H1 (cell line): ENCODE measurements at regions not wholly inside any gene's neighbourhood (a gene's known extent, or its start where the extent isn't known, plus 50 kb on each side); places are given as distances from the start of the nearest gene placed in this dataset.

Source experiments
- CTCF ChIA-PET: fragments of 300-600 bp; sonication (Branson Sonifier 250); formaldehyde crosslinking; loops from one replicate; lab custom pipeline; 2021; ENCODE audit not compliant: partially characterized antibody; lab: Charles Lee
- POLR2A ChIA-PET: fragments of 300-600 bp; sonication (Branson Sonifier 250); formaldehyde crosslinking; loops from one replicate; lab custom pipeline; 2021; ENCODE audit warnings: inconsistent platforms; ENCODE audit not compliant: partially characterized antibody; lab: Charles Lee
- DNase-seq, 2 experiments: peaks; one replicate each; pipeline versions ENCODE4 v3.0.0 to v3.0.0-alpha.2; 2010 to 2022; ENCODE audit warnings: low spot score in 2 of 2, low read depth in 1 of 2, mixed read lengths in 1 of 2
- FAIRE-seq: peaks from 2 replicates; lab custom pipeline; 2011; peaks lifted over from hg19 to GRCh38; lab: Jason Lieb, UNC
- H2AFZ ChIP-seq: 2 replicates; pipeline ENCODE4 v1.8.1; 2012; ENCODE audit warnings: low read length, inconsistent platforms
- H2AK5ac ChIP-seq: 2 replicates; pipeline ENCODE4 v1.6.1; 2013; ENCODE audit warnings: low read depth, low read length
- H2BK120ac ChIP-seq: replicated peaks from 2 replicates; pipeline ENCODE3; 2013; ENCODE audit warnings: low read depth, low read length, inconsistent platforms
- H2BK12ac ChIP-seq: 2 replicates; pipeline ENCODE4 v1.6.1; 2013; ENCODE audit warnings: low read depth, low read length
- H2BK15ac ChIP-seq: 2 replicates; pipeline ENCODE4 v1.6.1; 2013; ENCODE audit warnings: low read length
- H2BK20ac ChIP-seq: 2 replicates; pipeline ENCODE4 v1.6.1; 2013; ENCODE audit warnings: low read length
- H2BK5ac ChIP-seq: 2 replicates; pipeline ENCODE4 v1.6.1; 2013; ENCODE audit warnings: low read depth, low read length
- H3K14ac ChIP-seq: 2 replicates; pipeline ENCODE4 v1.6.1; 2013; ENCODE audit warnings: inconsistent platforms; ENCODE audit not compliant: insufficient read length
- H3K18ac ChIP-seq: 2 replicates; pipeline ENCODE4 v1.6.1; 2013; ENCODE audit warnings: low read length; ENCODE audit errors: extremely low read depth
- H3K23ac ChIP-seq: 2 replicates; pipeline ENCODE4 v1.6.1; 2013; ENCODE audit warnings: inconsistent platforms; ENCODE audit not compliant: insufficient read length
- H3K23me2 ChIP-seq: 2 replicates; pipeline ENCODE4 v1.6.1; 2013; ENCODE audit warnings: low read depth, low read length
- H3K27ac ChIP-seq: 2 replicates; pipeline ENCODE4 v1.6.1; 2011; ENCODE audit warnings: low read depth, low read length, inconsistent platforms
- H3K27me3 ChIP-seq, 4 experiments: replicated peaks in 1 of 4; 1 replicate in 1 of 4; 2 replicates in 3 of 4; pipeline versions ENCODE4 v1.6.1 to v1.8.1; 2011 to 2013; ENCODE audit warnings: low read length in 3 of 4, mild to moderate bottlenecking in 3 of 4, inconsistent platforms in 2 of 4, mixed read lengths in 2 of 4, moderate library complexity in 1 of 4; ENCODE audit not compliant: control insufficient read depth in 3 of 4, insufficient read depth in 3 of 4; ENCODE audit errors: extremely low read depth in 1 of 4
- H3K36me3 ChIP-seq, 4 experiments: 2 replicates each; pipeline versions ENCODE4 v1.6.1 to v1.8.1; 2011 to 2013; ENCODE audit warnings: mild to moderate bottlenecking in 4 of 4, low read length in 3 of 4, moderate library complexity in 2 of 4, control low read depth in 1 of 4, inconsistent platforms in 1 of 4; ENCODE audit not compliant: insufficient read depth in 4 of 4, control insufficient read depth in 2 of 4
- H3K4ac ChIP-seq: replicated peaks from 2 replicates; pipeline ENCODE3; 2013; ENCODE audit warnings: low read length, low read depth, mixed read lengths, inconsistent platforms; ENCODE audit not compliant: insufficient read length
- H3K4me1 ChIP-seq, 4 experiments: replicated peaks in 1 of 4; 1 replicate in 1 of 4; 2 replicates in 3 of 4; pipeline versions ENCODE4 v1.6.1 to v1.8.1; 2011 to 2013; ENCODE audit warnings: low read length in 3 of 4, inconsistent platforms in 2 of 4, mixed read lengths in 1 of 4; ENCODE audit not compliant: insufficient read depth in 4 of 4, control insufficient read depth in 3 of 4
- H3K4me2 ChIP-seq, 2 experiments: 2 replicates each; pipeline versions ENCODE4 v1.6.1 to v1.8.1; 2011 to 2013; ENCODE audit warnings: low read depth in 2 of 2, low read length in 2 of 2, control low read depth in 1 of 2, inconsistent platforms in 1 of 2, mild to moderate bottlenecking in 1 of 2; ENCODE audit not compliant: insufficient read depth in 1 of 2
- H3K4me3 ChIP-seq, 4 experiments: fragments of 200-600, 300-600 bp in 1 of 4; sonication (generic), shearing (Covaris generic), sonication (Bioruptor Twin) in 1 of 4; 2 replicates each; pipeline versions ENCODE4 v1.5.1 to v1.8.1; 2011 to 2016; ENCODE audit warnings: low read length in 4 of 4, low read depth in 3 of 4, control low read depth in 2 of 4, inconsistent platforms in 2 of 4, mild to moderate bottlenecking in 2 of 4, mixed read lengths in 1 of 4, moderate library complexity in 1 of 4; ENCODE audit not compliant: insufficient read depth in 2 of 4; ENCODE audit errors: extremely low read depth in 1 of 4
- H3K56ac ChIP-seq: replicated peaks from 2 replicates; pipeline ENCODE3; 2013; ENCODE audit warnings: low read depth, mild to moderate bottlenecking, mixed read lengths, low read length, inconsistent platforms; ENCODE audit not compliant: insufficient read length
- H3K79me1 ChIP-seq: 2 replicates; pipeline ENCODE4 v1.6.1; 2013; ENCODE audit warnings: low read depth, low read length, control low read depth
- H3K79me2 ChIP-seq, 2 experiments: 2 replicates each; pipeline versions ENCODE4 v1.6.1 to v1.8.1; 2012 to 2013; ENCODE audit warnings: low read length in 2 of 2, mild to moderate bottlenecking in 2 of 2, inconsistent platforms in 1 of 2; ENCODE audit not compliant: insufficient read depth in 2 of 2, control insufficient read depth in 1 of 2
- H3K9ac ChIP-seq, 4 experiments: replicated peaks in 1 of 4; 1 replicate in 1 of 4; 2 replicates in 3 of 4; pipeline versions ENCODE4 v1.6.1 to v1.8.1; 2011 to 2013; ENCODE audit warnings: low read depth in 3 of 4, low read length in 3 of 4, control low read depth in 2 of 4, mild to moderate bottlenecking in 2 of 4, moderate library complexity in 2 of 4, inconsistent platforms in 1 of 4; ENCODE audit errors: extremely low read depth in 1 of 4
- H3K9me3 ChIP-seq, 2 experiments: 2 replicates each; pipeline versions ENCODE4 v1.6.1 to v1.8.1; 2012 to 2013; ENCODE audit warnings: mild to moderate bottlenecking in 2 of 2, moderate library complexity in 2 of 2, control low read depth in 1 of 2, inconsistent platforms in 1 of 2, low read depth in 1 of 2, low read length in 1 of 2, mixed read lengths in 1 of 2; ENCODE audit not compliant: insufficient read depth in 2 of 2
- H4K20me1 ChIP-seq, 2 experiments: replicated peaks in 1 of 2; 2 replicates each; pipeline versions ENCODE3 to v1.8.1; 2011 to 2013; ENCODE audit warnings: inconsistent platforms in 2 of 2, low read length in 2 of 2, mild to moderate bottlenecking in 1 of 2; ENCODE audit not compliant: insufficient read depth in 2 of 2, control insufficient read depth in 1 of 2
- H4K5ac ChIP-seq: 2 replicates; pipeline ENCODE4 v1.6.1; 2013; ENCODE audit warnings: low read length, low read depth, mixed read lengths, inconsistent platforms; ENCODE audit not compliant: insufficient read length
- H4K8ac ChIP-seq: 2 replicates; pipeline ENCODE4 v1.8.0; 2013; ENCODE audit warnings: mild to moderate bottlenecking, moderate library complexity, low read length, inconsistent platforms; ENCODE audit not compliant: insufficient read depth; ENCODE audit errors: extremely low read depth
- H4K91ac ChIP-seq: replicated peaks from 2 replicates; pipeline ENCODE3; 2013; ENCODE audit warnings: low read length, mixed read lengths, inconsistent platforms; ENCODE audit not compliant: insufficient read length
- RAD21 ChIP-seq, 2 experiments: IDR thresholded peaks in 1 of 2; conservative IDR thresholded peaks in 1 of 2; 2 replicates each; pipeline ENCODE4 v1.6.1; 2011; ENCODE audit warnings: low read depth in 2 of 2, low read length in 2 of 2, improper control_type of control experiment in 1 of 2, inconsistent platforms in 1 of 2, mild to moderate bottlenecking in 1 of 2, moderate library complexity in 1 of 2
- SP2 ChIP-seq: IDR thresholded peaks from 2 replicates; pipeline ENCODE4 v1.6.1; 2012; ENCODE audit warnings: mild to moderate bottlenecking, low read length, inconsistent platforms
- TCF12 ChIP-seq: IDR thresholded peaks from 2 replicates; pipeline ENCODE4 v1.6.1; 2011; ENCODE audit warnings: low read depth, mild to moderate bottlenecking, low read length
- WGBS, 2 experiments: shearing (Covaris generic) in 1 of 2; methylation state at CpG; one replicate each; pipeline versions ENCODE4 v1.1.6 to v1.1.7; 2013 to 2015; ENCODE audit warnings: low lambda C conversion rate in 2 of 2, mixed read lengths in 2 of 2, inconsistent platforms in 1 of 2, low coverage in 1 of 2, missing lambda C conversion rate in 1 of 2; ENCODE audit not compliant: insufficient replicate concordance in 2 of 2, insufficient coverage in 1 of 2, insufficient read length in 1 of 2; ENCODE audit errors: extremely low coverage in 1 of 2, missing lambda C conversion rate in 1 of 2; 5-methylcytosine and 5-hydroxymethylcytosine counted together

DNA sequence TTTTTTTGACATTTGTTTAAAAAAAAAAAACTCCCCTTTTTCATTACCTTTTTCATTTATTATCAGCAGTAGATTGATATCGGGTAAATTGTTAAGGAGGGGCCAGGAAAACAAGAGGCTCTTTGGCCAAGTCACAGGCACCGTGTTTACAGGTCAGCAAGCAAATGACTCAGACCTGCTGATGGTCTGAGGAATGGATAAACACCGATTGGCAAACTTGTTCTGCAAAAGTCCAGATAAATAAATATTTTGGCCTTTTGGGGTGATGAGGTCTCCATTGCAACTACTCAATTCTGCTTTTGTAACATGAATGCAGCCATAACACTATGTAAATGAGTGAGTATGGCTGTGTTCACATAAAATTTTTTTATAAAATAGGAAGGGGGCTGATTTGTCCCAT, 94.0 kb downstream of the RPS29 start:
- H3K18ac ChIP-seq, result no peak overlapping the region
- no peaks in the 10 kb centered on the region for H3K79me1 ChIP-seq
- H4K20me1 ChIP-seq, result no peaks in the 10 kb centered on the region
- no peak overlapping the region for H2BK20ac ChIP-seq
- no peak overlapping the region for H3K4me2 ChIP-seq
- H2BK120ac ChIP-seq, result no peak overlapping the region
- H3K4me1 ChIP-seq, result no peaks in the 10 kb centered on the region
- H2AK5ac ChIP-seq, result no peak overlapping the region
- DNase-seq, result no peak
- H4K91ac ChIP-seq, result no peak overlapping the region
- no peaks in the 10 kb centered on the region; the same call in 1 of the 2 replicates for H3K23me2 ChIP-seq
- no peak overlapping the region for H2AFZ ChIP-seq
- no peaks in the 10 kb centered on the region for H3K79me2 ChIP-seq
- no peaks in the 10 kb centered on the region for H3K9me3 ChIP-seq
- no peaks in the 10 kb centered on the region for H3K36me3 ChIP-seq
- no peak overlapping the region for H2BK12ac ChIP-seq
- no peak overlapping the region for H3K23ac ChIP-seq
- no peak overlapping the region for H3K14ac ChIP-seq
- no peaks in the 10 kb centered on the region for H3K27me3 ChIP-seq
- H3K27ac ChIP-seq, result no peak overlapping the region
- TF ChIP-seq RAD21 (IDR thresholded peaks at IDR 0.05 in 1 of 2, conservative IDR thresholded peaks at IDR 0.05 in 1 of 2; ENCODE audit: low read depth in 2 of 2, low read length in 2 of 2) (no peak), TCF12 (no peak), SP2 (no peak)
- no peak overlapping the region for H3K4ac ChIP-seq
- no peak overlapping the region for H2BK5ac ChIP-seq
- H2BK15ac ChIP-seq, result no peak overlapping the region
- 76% methylated on average over 3 of the region's 3 CpGs; no CpG with 5 or more reads in 1 of the 2 experiments for WGBS, 2 experiments
- no peak for FAIRE-seq
- CTCF ChIA-PET, result interaction anchor here (0.7 kb wide), 1 partner anchor 152 kb away, joined by 3 read pairs; no protein-coding TSS in a partner anchor
- no peak overlapping the region for H4K8ac ChIP-seq
- no peak overlapping the region for H3K4me3 ChIP-seq
- POLR2A ChIA-PET, result no interaction called here
- no peak overlapping the region for H4K5ac ChIP-seq
- no peak overlapping the region for H3K56ac ChIP-seq
- H3K9ac ChIP-seq, result no peak overlapping the region
